ENCODE measurements at regions not wholly inside any gene's neighbourhood (a gene's known extent, or its start where the extent isn't known, plus 50 kb on each side); places are given as distances from the start of the nearest gene placed in this dataset.

DNA sequence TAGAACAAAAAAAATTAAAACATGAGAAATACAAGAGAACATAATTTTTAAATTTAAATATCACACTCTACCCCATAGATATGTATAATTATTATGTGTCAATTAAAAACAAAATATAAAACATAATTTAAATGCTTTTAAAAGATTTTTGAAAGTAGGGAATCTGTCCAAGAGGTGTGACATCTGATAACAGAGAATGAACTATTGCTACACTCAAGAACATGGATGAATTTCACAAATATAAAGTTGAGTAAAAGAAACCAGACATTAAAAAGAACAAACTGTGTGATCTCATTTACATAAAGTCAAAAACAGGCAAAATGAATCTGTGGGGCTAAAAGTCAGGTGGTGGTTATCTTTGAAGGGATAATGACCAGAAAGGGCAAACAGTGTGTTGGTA, 106.5 kb upstream of the COL21A1 start:
- peaks cover 2 to 13% (median 4%) of the 10 kb centered on the region in 3 experiments; a peak in 6 of 7 replicates for H3K36me3 Mint-ChIP-seq (ENCODE audit: insufficient read depth in 1 of 3, low read depth in 3 of 3)
- Histone ChIP-seq H3K9ac (ENCODE audit: extremely low read depth, insufficient read length, low read length) (no peak overlapping the region), H2AFZ (ENCODE audit: low read length) (no peak overlapping the region), H3K56ac (ENCODE audit: insufficient read length, low read depth, low read length) (no peak overlapping the region), H4K8ac (replicated peaks; ENCODE audit: insufficient read length, low read depth, low read length) (no peak overlapping the region), H2BK15ac (ENCODE audit: low read depth, low read length) (no peak overlapping the region), H3K9me3 (ENCODE audit: control insufficient read depth, low read depth, low read length) (no peaks in the 10 kb centered on the region), H2BK120ac (ENCODE audit: low read depth, low read length, poor library complexity, severe bottlenecking) (no peak overlapping the region), H3K4me1 (ENCODE audit: insufficient read depth, low read length) (no peaks in the 10 kb centered on the region), H2AK5ac (ENCODE audit: insufficient read length, low read length) (no peak overlapping the region), H3K79me2 (ENCODE audit: insufficient read depth, low read length) (no peaks in the 10 kb centered on the region), H4K91ac (ENCODE audit: insufficient read length, low read depth, low read length) (no peak overlapping the region), H3K4me2 (ENCODE audit: insufficient read depth, insufficient read length, low read length) (no peak overlapping the region), H3K18ac (ENCODE audit: insufficient read length, low read depth, low read length) (no peak overlapping the region), H4K20me1 (ENCODE audit: control insufficient read depth, insufficient read depth, insufficient read length) (no peaks in the 10 kb centered on the region), H3K27me3 (ENCODE audit: insufficient read depth, low read length) (no peaks in the 10 kb centered on the region), H4K5ac (ENCODE audit: insufficient read length, low read depth, low read length) (no peak overlapping the region), H3K23ac (ENCODE audit: insufficient read length, low read depth, low read length) (no peak overlapping the region), H3K23me2 (ENCODE audit: insufficient read length, low read depth, low read length, poor library complexity, severe bottlenecking) (no peaks in the 10 kb centered on the region), H2BK20ac (ENCODE audit: low read depth, low read length, poor library complexity, severe bottlenecking) (no peak overlapping the region), H3T11ph (ENCODE audit: low read length) (no peak overlapping the region), H3K79me1 (ENCODE audit: insufficient read depth, low read depth, low read length, poor library complexity, severe bottlenecking) (no peaks in the 10 kb centered on the region), H3K4ac (ENCODE audit: low read depth, low read length) (no peak overlapping the region), H3K14ac (ENCODE audit: insufficient read depth, low read length) (no peak overlapping the region), H2BK5ac (ENCODE audit: insufficient read length, low read length) (no peak overlapping the region), H2BK12ac (ENCODE audit: insufficient read length, low read depth, low read length) (no peak overlapping the region), H3K27ac (ENCODE audit: insufficient read length, low read depth, low read length) (no peak overlapping the region)
- no peak overlapping the region for H3K27ac Mint-ChIP-seq
- H3K9me3 Mint-ChIP-seq = peaks cover 18 to 19% of the 10 kb centered on the region in 2 experiments
- no peak for DNase-seq
- TF ChIP-seq, protein P1, sequence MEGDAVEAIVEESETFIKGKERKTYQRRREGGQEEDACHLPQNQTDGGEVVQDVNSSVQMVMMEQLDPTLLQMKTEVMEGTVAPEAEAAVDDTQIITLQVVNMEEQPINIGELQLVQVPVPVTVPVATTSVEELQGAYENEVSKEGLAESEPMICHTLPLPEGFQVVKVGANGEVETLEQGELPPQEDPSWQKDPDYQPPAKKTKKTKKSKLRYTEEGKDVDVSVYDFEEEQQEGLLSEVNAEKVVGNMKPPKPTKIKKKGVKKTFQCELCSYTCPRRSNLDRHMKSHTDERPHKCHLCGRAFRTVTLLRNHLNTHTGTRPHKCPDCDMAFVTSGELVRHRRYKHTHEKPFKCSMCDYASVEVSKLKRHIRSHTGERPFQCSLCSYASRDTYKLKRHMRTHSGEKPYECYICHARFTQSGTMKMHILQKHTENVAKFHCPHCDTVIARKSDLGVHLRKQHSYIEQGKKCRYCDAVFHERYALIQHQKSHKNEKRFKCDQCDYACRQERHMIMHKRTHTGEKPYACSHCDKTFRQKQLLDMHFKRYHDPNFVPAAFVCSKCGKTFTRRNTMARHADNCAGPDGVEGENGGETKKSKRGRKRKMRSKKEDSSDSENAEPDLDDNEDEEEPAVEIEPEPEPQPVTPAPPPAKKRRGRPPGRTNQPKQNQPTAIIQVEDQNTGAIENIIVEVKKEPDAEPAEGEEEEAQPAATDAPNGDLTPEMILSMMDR (conservative IDR thresholded peaks at IDR 0.05) = no peak
- H3K4me3 Mint-ChIP-seq = no peak overlapping the region
- no peaks in the 10 kb centered on the region for H3K27me3 Mint-ChIP-seq (ENCODE audit: low read depth)
- H3K4me1 Mint-ChIP-seq = no peaks in the 10 kb centered on the region
